Muscle layer of duodenum (tissue), 2 donors: ENCODE measurements at regions not wholly inside any gene's neighbourhood (a gene's known extent, or its start where the extent isn't known, plus 50 kb on each side); places are given as distances from the start of the nearest gene placed in this dataset.

Experiments
- H3K27ac ChIP-seq: one replicate; pipeline ENCODE4 v1.7.0; 2013; ENCODE audit warnings: mild to moderate bottlenecking, low read length
- H3K27me3 ChIP-seq: one replicate; pipeline ENCODE4 v1.7.0; 2013; ENCODE audit warnings: low read depth, mild to moderate bottlenecking, control low read depth, low read length
- H3K36me3 ChIP-seq, 2 donors: one replicate each; pipeline ENCODE4 v1.7.0; 2013; ENCODE audit warnings: low read length in 2 of 2, control low read depth in 1 of 2, mild to moderate bottlenecking in 1 of 2; ENCODE audit not compliant: insufficient read depth in 2 of 2, control insufficient read depth in 1 of 2
- H3K4me1 ChIP-seq, 2 donors: one replicate each; pipeline ENCODE4 v1.7.0; 2013; ENCODE audit warnings: low read length in 2 of 2, mild to moderate bottlenecking in 2 of 2, control low read depth in 1 of 2, moderate library complexity in 1 of 2; ENCODE audit not compliant: insufficient read depth in 2 of 2, control insufficient read depth in 1 of 2
- H3K4me3 ChIP-seq, 2 donors: one replicate each; pipeline ENCODE4 v1.7.0; 2013; ENCODE audit warnings: low read length in 2 of 2, low read depth in 1 of 2, mild to moderate bottlenecking in 1 of 2
- H3K9me3 ChIP-seq, 2 donors: one replicate each; pipeline ENCODE4 v1.7.0; 2013; ENCODE audit warnings: low read length in 2 of 2, control low read depth in 1 of 2, mild to moderate bottlenecking in 1 of 2; ENCODE audit not compliant: control insufficient read depth in 1 of 2
- donor health status: healthy.

- H3K27me3 ChIP-seq, result no peaks in the 10 kb centered on the region
- no peak overlapping the region for H3K4me3 ChIP-seq
- no peaks in the 10 kb centered on the region for H3K9me3 ChIP-seq
- no peak overlapping the region for H3K27ac ChIP-seq
- no peaks in the 10 kb centered on the region for H3K4me1 ChIP-seq
- H3K36me3 ChIP-seq, result no peaks in the 10 kb centered on the region
These were observed 674.3 kb upstream of the PHF14 start for GRCh38 chr7:10299384-10299783.

- H3K27me3 ChIP-seq, result no peaks in the 10 kb centered on the region
- H3K4me1 ChIP-seq, result no peaks in the 10 kb centered on the region
- H3K36me3 ChIP-seq, result no peaks in the 10 kb centered on the region
- H3K9me3 ChIP-seq, result no peaks in the 10 kb centered on the region
- H3K4me3 ChIP-seq, result no peak overlapping the region
- H3K27ac ChIP-seq, result no peak overlapping the region
These were observed 673.1 kb upstream of the PHF14 start for GRCh38 chr7:10300577-10300976.

GRCh38 chr7:10308276-10308675 is 665.4 kb upstream of the PHF14 start:
- Histone ChIP-seq H3K4me1 (no peaks in the 10 kb centered on the region), H3K9me3 (no peaks in the 10 kb centered on the region), H3K27me3 (no peaks in the 10 kb centered on the region), H3K27ac (no peak overlapping the region), H3K36me3 (no peaks in the 10 kb centered on the region), H3K4me3 (no peak overlapping the region)

GRCh38 chr7:10312942-10313341 is 660.7 kb upstream of the PHF14 start:
- no peaks in the 10 kb centered on the region for H3K9me3 ChIP-seq
- H3K4me3 ChIP-seq, result no peak overlapping the region
- no peaks in the 10 kb centered on the region for H3K4me1 ChIP-seq
- no peak overlapping the region for H3K27ac ChIP-seq
- no peaks in the 10 kb centered on the region for H3K27me3 ChIP-seq
- no peaks in the 10 kb centered on the region for H3K36me3 ChIP-seq

GRCh38 chr7:10315881-10316280 is 657.8 kb upstream of the PHF14 start:
- no peaks in the 10 kb centered on the region for H3K36me3 ChIP-seq
- H3K9me3 ChIP-seq, result peaks cover 0 to 5% of the 10 kb centered on the region in 2 donors
- no peak overlapping the region for H3K4me3 ChIP-seq
- no peaks in the 10 kb centered on the region for H3K4me1 ChIP-seq
- no peak overlapping the region for H3K27ac ChIP-seq
- no peaks in the 10 kb centered on the region for H3K27me3 ChIP-seq

GRCh38 chr7:10316488-10316887 is 657.2 kb upstream of the PHF14 start:
- Histone ChIP-seq H3K27me3 (no peaks in the 10 kb centered on the region), H3K27ac (no peak overlapping the region), H3K36me3 (no peaks in the 10 kb centered on the region), H3K9me3 (peaks cover 0 to 5% of the 10 kb centered on the region in 2 donors), H3K4me3 (no peak overlapping the region), H3K4me1 (no peaks in the 10 kb centered on the region)

GRCh38 chr7:10325395-10325794 is 648.3 kb upstream of the PHF14 start:
- no peak overlapping the region for H3K4me3 ChIP-seq
- H3K9me3 ChIP-seq, result peaks cover 0 to 2% of the 10 kb centered on the region in 2 donors
- no peaks in the 10 kb centered on the region for H3K36me3 ChIP-seq
- no peak overlapping the region for H3K27ac ChIP-seq
- no peaks in the 10 kb centered on the region for H3K27me3 ChIP-seq
- no peaks in the 10 kb centered on the region for H3K4me1 ChIP-seq

GRCh38 chr7:10343108-10343507 is 630.6 kb upstream of the PHF14 start:
- Histone ChIP-seq H3K36me3 (no peaks in the 10 kb centered on the region), H3K27ac (no peak overlapping the region), H3K9me3 (no peaks in the 10 kb centered on the region), H3K27me3 (no peaks in the 10 kb centered on the region), H3K4me1 (no peaks in the 10 kb centered on the region), H3K4me3 (no peak overlapping the region)

- H3K27ac ChIP-seq, result no peak overlapping the region
- H3K27me3 ChIP-seq, result no peaks in the 10 kb centered on the region
- no peaks in the 10 kb centered on the region for H3K36me3 ChIP-seq
- H3K4me1 ChIP-seq, result no peaks in the 10 kb centered on the region
- no peak overlapping the region for H3K4me3 ChIP-seq
- no peaks in the 10 kb centered on the region for H3K9me3 ChIP-seq
These were observed 627.6 kb upstream of the PHF14 start for GRCh38 chr7:10346032-10346431.

GRCh38 chr7:10355816-10356215 is 617.9 kb upstream of the PHF14 start:
- no peak overlapping the region for H3K4me3 ChIP-seq
- peaks cover 0 to 3% of the 10 kb centered on the region in 2 donors for H3K9me3 ChIP-seq
- H3K27ac ChIP-seq, result no peak overlapping the region
- H3K36me3 ChIP-seq, result no peaks in the 10 kb centered on the region
- H3K4me1 ChIP-seq, result no peaks in the 10 kb centered on the region
- no peaks in the 10 kb centered on the region for H3K27me3 ChIP-seq

GRCh38 chr7:10360050-10360449 is 613.6 kb upstream of the PHF14 start:
- Histone ChIP-seq H3K4me1 (no peaks in the 10 kb centered on the region), H3K27me3 (no peaks in the 10 kb centered on the region), H3K9me3 (peaks cover 0 to 8% of the 10 kb centered on the region in 2 donors), H3K36me3 (no peaks in the 10 kb centered on the region), H3K4me3 (no peak overlapping the region), H3K27ac (no peak overlapping the region)

- Histone ChIP-seq H3K27me3 (no peaks in the 10 kb centered on the region), H3K36me3 (no peaks in the 10 kb centered on the region), H3K9me3 (peaks cover 0 to 13% of the 10 kb centered on the region in 2 donors), H3K4me3 (peak overlapping the region in 1 of 2 donors; percentile 6), H3K4me1 (no peaks in the 10 kb centered on the region), H3K27ac (no peak overlapping the region)
These were observed 571.9 kb upstream of the PHF14 start for GRCh38 chr7:10401793-10402192.
